ENCODE measurements at regions not wholly inside any gene's neighbourhood (a gene's known extent, or its start where the extent isn't known, plus 50 kb on each side); places are given as distances from the start of the nearest gene placed in this dataset.

DNA sequence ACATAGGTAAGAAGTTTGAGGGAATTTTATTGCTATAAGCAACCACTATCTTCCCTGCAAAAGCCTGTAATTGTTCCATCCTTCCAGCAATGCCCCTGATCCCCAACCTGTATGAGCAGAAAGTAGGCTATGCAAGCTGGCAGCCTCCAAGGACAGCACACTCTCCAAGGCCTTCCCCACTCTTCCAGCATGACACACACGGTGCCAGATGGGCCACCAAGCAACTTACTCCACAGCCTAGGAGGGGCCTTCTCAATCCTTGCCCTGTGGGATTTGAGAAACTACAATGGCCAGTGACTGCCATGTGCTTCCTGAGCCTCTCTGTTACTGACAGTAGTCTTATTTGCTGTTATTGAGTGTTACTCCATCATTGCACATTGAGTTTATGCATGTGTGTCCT, 137.5 kb downstream of the ACTR3 start:
- TF ChIP-seq, protein P1, sequence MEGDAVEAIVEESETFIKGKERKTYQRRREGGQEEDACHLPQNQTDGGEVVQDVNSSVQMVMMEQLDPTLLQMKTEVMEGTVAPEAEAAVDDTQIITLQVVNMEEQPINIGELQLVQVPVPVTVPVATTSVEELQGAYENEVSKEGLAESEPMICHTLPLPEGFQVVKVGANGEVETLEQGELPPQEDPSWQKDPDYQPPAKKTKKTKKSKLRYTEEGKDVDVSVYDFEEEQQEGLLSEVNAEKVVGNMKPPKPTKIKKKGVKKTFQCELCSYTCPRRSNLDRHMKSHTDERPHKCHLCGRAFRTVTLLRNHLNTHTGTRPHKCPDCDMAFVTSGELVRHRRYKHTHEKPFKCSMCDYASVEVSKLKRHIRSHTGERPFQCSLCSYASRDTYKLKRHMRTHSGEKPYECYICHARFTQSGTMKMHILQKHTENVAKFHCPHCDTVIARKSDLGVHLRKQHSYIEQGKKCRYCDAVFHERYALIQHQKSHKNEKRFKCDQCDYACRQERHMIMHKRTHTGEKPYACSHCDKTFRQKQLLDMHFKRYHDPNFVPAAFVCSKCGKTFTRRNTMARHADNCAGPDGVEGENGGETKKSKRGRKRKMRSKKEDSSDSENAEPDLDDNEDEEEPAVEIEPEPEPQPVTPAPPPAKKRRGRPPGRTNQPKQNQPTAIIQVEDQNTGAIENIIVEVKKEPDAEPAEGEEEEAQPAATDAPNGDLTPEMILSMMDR (IDR thresholded peaks at IDR 0.05; ENCODE audit: low read depth, low read length): no peak
- TF ChIP-seq EZH2phosphoT487 (IDR thresholded peaks at IDR 0.05; ENCODE audit: low read depth): no peak

Data from OCI-LY3 (cell line).